KBM-7 (cell line): ENCODE measurements at regions not wholly inside any gene's neighbourhood (a gene's known extent, or its start where the extent isn't known, plus 50 kb on each side); places are given as distances from the start of the nearest gene placed in this dataset.
"Not testable (repeated sequence)": the region's sequence is repeated elsewhere in the genome, so short reads cannot be mapped to it uniquely, and the experiment has no call there.

Experiments
- DNase-seq: peaks from one replicate; pipeline ENCODE4 v3.0.0-alpha.2; 2015
- in situ Hi-C: fragments of 300-500 bp; cut with MboI; formaldehyde crosslinking; loops from 2 replicates; pipeline ENCODE4 v1.14.3; 2020; ENCODE audit warnings: low sequenced_read_pairs, low pct_unique_long_range_greater_than_20kb, mixed read lengths

GRCh38 chr1:229710746-229711145 lies 84.7 kb downstream of the URB2 start:
- no peak for DNase-seq
- in situ Hi-C loops, result no loop called here

DNA sequence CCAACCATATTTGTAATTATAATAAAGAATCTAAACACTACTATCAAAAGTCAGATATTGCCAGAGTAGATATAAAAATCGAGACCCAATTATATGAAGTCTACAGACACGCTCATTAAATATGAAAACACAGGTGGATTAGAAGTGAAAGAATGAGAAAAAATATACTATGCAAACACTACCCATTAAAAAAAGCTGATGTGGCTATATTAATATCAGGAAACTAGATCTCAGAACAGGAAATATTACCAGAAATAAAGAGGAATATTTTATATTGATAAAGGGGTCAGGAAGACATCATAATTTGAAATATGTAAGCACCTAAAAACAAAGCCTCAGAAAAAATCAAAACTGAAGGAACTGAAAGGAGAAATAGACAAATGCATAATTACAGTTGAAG lies 88.3 kb downstream of the URB2 start:
- DNase-seq, result no peak
- in situ Hi-C loops, result no loop called here

GRCh38 chr1:229714964-229715603 lies 89.0 kb downstream of the URB2 start:
- DNase-seq, result peak; percentile 73
- in situ Hi-C loops, result no loop called here

GRCh38 chr1:229716069-229716468 lies 90.0 kb downstream of the URB2 start:
- in situ Hi-C loops, result no loop called here
- DNase-seq, result no peak

DNA sequence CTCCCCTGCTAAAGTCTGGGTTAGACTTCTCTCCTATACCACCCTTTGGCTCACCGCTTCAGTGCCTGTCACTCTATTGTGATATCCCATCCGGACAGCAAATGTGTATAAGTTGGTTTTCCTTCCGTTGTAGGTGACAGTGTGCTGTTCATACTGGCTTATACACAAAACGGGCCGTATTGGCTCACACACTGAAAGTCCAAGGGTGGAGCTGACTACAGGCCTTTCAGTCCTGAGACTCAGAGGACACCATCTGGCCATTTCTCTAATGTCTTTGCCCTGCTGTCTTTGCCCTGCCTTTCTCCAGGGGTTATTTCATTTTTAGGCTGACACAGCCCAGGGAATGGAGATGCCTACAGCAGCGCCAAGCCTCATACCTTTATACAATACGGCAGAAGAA lies 90.7 kb downstream of the URB2 start:
- no peak for DNase-seq
- in situ Hi-C loops, result no loop called here

DNA sequence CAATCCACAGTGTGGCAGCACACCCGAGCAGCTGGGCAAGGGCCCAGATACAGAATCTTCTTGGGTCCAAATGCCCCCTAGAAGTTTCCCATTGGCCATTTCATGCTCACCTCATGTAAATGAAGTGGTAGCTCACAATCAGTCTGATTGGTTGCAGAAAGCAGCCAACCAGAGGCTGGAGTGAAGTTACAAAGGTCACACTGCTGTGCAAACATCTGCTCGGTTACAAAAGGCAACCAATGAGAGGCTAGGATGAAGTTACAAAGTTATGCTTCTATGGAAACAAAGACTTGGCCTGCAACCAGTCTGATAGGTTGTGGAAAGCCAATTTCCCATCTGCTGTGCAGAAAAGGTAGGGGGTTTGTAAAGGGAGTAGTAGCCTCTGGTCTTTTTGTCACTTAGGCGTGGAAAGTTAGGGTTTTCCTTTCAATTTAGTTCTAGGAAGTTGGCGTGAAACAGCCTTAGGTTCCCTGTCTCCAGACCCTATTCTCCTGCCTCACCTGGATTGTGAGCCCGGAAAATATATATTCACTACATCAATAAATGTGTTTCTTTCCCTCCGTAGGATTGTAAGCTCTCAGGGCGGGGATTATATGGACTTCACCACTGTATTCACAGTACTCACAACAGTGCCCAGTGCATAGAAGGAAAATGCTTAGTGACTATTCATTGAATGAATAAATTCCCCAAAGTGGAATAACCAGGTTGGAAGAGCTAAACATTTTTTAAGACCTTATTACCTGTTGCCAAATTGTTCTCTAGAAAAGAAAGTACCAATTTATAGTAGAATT lies 91.9 kb downstream of the URB2 start:
- DNase-seq, result no peak

DNA sequence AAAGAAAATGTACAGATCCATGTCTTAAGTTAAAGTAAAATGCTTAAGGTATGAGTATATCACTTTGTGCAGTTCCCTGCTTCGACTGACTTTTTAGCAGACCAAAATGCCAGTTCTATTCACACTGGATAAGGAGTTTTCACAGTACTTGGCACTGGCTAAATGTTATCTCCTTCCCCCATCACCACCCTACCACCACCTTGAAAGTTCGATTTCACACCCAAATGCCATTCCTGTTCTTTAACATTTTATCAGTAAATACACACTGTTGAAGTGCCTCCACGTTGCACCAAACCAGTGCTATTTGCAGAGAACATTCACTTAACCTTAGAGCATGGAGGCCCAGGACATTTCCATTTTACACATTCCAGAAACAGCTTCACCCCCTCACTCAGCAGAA lies 100.0 kb downstream of the URB2 start:
- DNase-seq, result no peak
- in situ Hi-C loops, result no loop called here

More for the DNA sequence above, 91.9 kb downstream of the URB2 start:
- in situ Hi-C loops, result no loop called here

GRCh38 chr1:229729916-229730315 lies 103.9 kb downstream of the URB2 start:
- in situ Hi-C loops, result no loop called here
- no peak for DNase-seq

GRCh38 chr1:229730573-229730972 lies 104.5 kb downstream of the URB2 start:
- DNase-seq, result no peak
- in situ Hi-C loops, result no loop called here

DNA sequence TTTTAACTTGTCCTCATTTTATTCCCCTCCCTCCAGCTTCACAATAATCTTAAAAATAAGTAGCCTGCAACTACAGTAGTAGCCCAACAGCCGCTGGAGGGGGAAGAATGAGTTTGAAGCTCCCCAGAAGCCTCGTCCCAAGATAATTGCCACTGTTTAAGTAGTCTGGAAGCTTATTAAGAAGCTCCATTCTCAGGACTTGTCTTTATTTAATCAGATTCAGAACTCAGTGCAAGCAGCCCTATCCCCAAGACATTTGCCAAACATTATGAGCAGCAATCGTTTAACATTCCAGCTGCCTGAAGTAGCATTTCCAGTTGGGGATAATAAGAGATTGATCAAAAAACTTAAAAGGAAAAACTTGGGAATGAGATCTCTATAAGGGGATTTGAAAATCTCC lies 106.0 kb downstream of the URB2 start:
- in situ Hi-C loops, result no loop called here
- no peak for DNase-seq

- no peak for DNase-seq
These were observed 110.3 kb downstream of the URB2 start for GRCh38 chr1:229736376-229736775.

GRCh38 chr1:229742614-229743013 lies 116.6 kb downstream of the URB2 start:
- in situ Hi-C loops, DNase-seq: not testable (repeated sequence)

More at GRCh38 chr1:229736376-229736775, 110.3 kb downstream of the URB2 start:
- in situ Hi-C loops, result no loop called here

DNA sequence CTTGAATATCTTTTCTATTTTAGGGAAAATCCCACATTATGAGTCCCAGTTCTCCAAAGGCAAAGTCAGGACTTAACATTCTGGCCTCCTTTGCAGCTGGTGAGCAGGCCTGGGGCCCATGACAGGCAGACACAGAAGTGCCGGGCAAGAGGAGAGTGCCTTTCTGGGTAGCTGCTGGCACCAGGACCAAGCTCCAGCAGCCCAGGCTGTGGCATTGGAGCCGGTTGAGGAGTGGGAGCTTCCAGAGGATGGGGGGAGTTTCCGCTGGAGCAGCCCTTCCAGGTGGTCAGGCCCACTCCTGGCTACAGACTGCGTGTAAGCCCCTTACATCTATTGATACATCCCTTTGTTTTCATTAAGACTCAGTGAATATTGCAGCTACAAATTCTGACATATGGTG lies 123.9 kb downstream of the URB2 start:
- DNase-seq, result no peak
- in situ Hi-C loops, result no loop called here

- DNase-seq, result no peak
These were observed 125.6 kb downstream of the URB2 start for GRCh38 chr1:229751610-229752009.

GRCh38 chr1:229752679-229753078 lies 126.6 kb downstream of the URB2 start:
- no peak for DNase-seq
- in situ Hi-C loops, result no loop called here

More at GRCh38 chr1:229751610-229752009, 125.6 kb downstream of the URB2 start:
- in situ Hi-C loops, result no loop called here

GRCh38 chr1:229753764-229754551 lies 127.9 kb downstream of the URB2 start:
- no peak for DNase-seq
- in situ Hi-C loops, result no loop called here

- in situ Hi-C loops, result no loop called here
- no peak for DNase-seq
These were observed 130.6 kb downstream of the URB2 start for GRCh38 chr1:229756666-229757065.

- no peak for DNase-seq
- in situ Hi-C loops, result no loop called here
These were observed 131.2 kb downstream of the URB2 start for GRCh38 chr1:229757226-229757625.

- no peak for DNase-seq
- in situ Hi-C loops, result no loop called here
These were observed 132.3 kb downstream of the URB2 start for GRCh38 chr1:229758101-229759036.
